ENCODE measurements at regions not wholly inside any gene's neighbourhood (a gene's known extent, or its start where the extent isn't known, plus 50 kb on each side); places are given as distances from the start of the nearest gene placed in this dataset.

DNA sequence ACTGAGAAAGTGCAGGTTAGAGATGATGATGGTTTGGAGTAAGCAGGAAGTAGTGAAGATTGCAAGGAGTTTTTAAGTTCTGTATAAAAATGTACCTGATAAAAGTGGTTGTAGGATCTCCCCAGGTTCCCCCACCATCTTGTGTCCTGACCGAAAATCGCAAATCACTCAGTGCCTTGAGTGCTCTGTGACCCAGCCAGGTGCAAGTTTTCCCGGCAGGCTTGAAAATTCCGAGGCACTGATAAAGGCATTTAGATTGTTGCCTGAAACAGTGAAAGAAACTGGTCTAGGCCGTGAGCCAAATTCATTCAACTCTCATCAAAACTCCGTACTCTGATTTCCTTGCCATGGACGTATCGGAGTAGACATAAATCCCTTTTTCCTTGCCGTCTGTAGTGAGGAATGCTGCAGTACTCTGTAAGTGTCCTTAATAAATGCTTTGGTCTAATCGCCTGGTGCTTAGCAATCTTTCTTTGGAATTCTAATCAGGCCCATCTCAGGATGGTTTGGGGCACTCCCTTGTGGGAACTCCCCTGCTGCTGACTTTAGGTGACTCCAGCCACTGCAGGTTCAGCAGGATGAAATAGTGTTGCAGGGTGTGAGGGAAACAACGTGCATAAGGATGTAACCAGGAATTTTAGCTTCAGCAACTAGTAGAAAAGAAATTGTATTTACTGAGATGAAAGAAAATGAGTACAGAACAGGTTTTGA, 1199.8 kb upstream of the MAP3K7 start:
- Histone ChIP-seq H3K18ac (ENCODE audit: insufficient read length, low read depth, low read length) (no peak overlapping the region), H4K20me1 (ENCODE audit: control insufficient read depth, insufficient read depth, insufficient read length) (no peaks in the 10 kb centered on the region), H3K23me2 (ENCODE audit: insufficient read length, low read depth, low read length, poor library complexity, severe bottlenecking) (no peaks in the 10 kb centered on the region), H2AFZ (ENCODE audit: low read length) (peak overlapping the region; percentile 4), H3K4me2 (ENCODE audit: insufficient read depth, insufficient read length, low read length) (no peak overlapping the region), H2BK20ac (ENCODE audit: low read depth, low read length, poor library complexity, severe bottlenecking) (no peak overlapping the region), H2AK5ac (ENCODE audit: insufficient read length, low read length) (no peak overlapping the region), H3K23ac (ENCODE audit: insufficient read length, low read depth, low read length) (no peak overlapping the region), H3K14ac (ENCODE audit: insufficient read depth, low read length) (no peak overlapping the region), H4K8ac (replicated peaks; ENCODE audit: insufficient read length, low read depth, low read length) (no peak overlapping the region), H3K4me1 (ENCODE audit: insufficient read depth, low read length) (peaks cover 6% of the 10 kb centered on the region), H3K9me3 (ENCODE audit: control insufficient read depth, low read depth, low read length) (no peaks in the 10 kb centered on the region), H3K27ac (ENCODE audit: insufficient read length, low read depth, low read length) (peak overlapping the region; percentile 9), H3K9ac (ENCODE audit: extremely low read depth, insufficient read length, low read length) (no peak overlapping the region), H3K4ac (ENCODE audit: low read depth, low read length) (no peak overlapping the region), H3K56ac (ENCODE audit: insufficient read length, low read depth, low read length) (no peak overlapping the region), H2BK15ac (ENCODE audit: low read depth, low read length) (no peak overlapping the region), H4K91ac (ENCODE audit: insufficient read length, low read depth, low read length) (no peak overlapping the region), H4K5ac (ENCODE audit: insufficient read length, low read depth, low read length) (no peak overlapping the region), H3K27me3 (ENCODE audit: insufficient read depth, low read length) (no peaks in the 10 kb centered on the region), H2BK12ac (ENCODE audit: insufficient read length, low read depth, low read length) (no peak overlapping the region), H3T11ph (ENCODE audit: low read length) (no peak overlapping the region), H3K79me2 (ENCODE audit: insufficient read depth, low read length) (no peaks in the 10 kb centered on the region), H2BK5ac (ENCODE audit: insufficient read length, low read length) (no peak overlapping the region), H2BK120ac (ENCODE audit: low read depth, low read length, poor library complexity, severe bottlenecking) (no peak overlapping the region), H3K79me1 (ENCODE audit: insufficient read depth, low read depth, low read length, poor library complexity, severe bottlenecking) (no peaks in the 10 kb centered on the region)
- TF ChIP-seq, protein P1, sequence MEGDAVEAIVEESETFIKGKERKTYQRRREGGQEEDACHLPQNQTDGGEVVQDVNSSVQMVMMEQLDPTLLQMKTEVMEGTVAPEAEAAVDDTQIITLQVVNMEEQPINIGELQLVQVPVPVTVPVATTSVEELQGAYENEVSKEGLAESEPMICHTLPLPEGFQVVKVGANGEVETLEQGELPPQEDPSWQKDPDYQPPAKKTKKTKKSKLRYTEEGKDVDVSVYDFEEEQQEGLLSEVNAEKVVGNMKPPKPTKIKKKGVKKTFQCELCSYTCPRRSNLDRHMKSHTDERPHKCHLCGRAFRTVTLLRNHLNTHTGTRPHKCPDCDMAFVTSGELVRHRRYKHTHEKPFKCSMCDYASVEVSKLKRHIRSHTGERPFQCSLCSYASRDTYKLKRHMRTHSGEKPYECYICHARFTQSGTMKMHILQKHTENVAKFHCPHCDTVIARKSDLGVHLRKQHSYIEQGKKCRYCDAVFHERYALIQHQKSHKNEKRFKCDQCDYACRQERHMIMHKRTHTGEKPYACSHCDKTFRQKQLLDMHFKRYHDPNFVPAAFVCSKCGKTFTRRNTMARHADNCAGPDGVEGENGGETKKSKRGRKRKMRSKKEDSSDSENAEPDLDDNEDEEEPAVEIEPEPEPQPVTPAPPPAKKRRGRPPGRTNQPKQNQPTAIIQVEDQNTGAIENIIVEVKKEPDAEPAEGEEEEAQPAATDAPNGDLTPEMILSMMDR (conservative IDR thresholded peaks at IDR 0.05), result no peak
- DNase-seq, result peak; percentile 27
- no CpG with 5 or more reads among the region's 11 CpGs for WGBS (ENCODE audit: extremely low coverage, insufficient read length, low lambda C conversion rate)
- H3K36me3 Mint-ChIP-seq (ENCODE audit: insufficient read depth in 1 of 3, low read depth in 3 of 3), result peaks cover 5 to 7% (median 6%) of the 10 kb centered on the region in 3 experiments; a peak in 6 of 7 replicates
- H3K4me1 Mint-ChIP-seq, result peaks cover 32 to 40% of the 10 kb centered on the region in 2 experiments
- H3K27me3 Mint-ChIP-seq (ENCODE audit: low read depth), result no peaks in the 10 kb centered on the region; the same call in 1 of the 2 replicates
- peaks cover 0 to 5% of the 10 kb centered on the region in 2 experiments; a peak in 1 of 5 replicates for H3K9me3 Mint-ChIP-seq
- no peak overlapping the region; a peak in 1 of 5 replicates for H3K4me3 Mint-ChIP-seq
- peak overlapping the region in 2 of 3 experiments; percentile 18 to 67; a peak in 3 of 7 replicates for H3K27ac Mint-ChIP-seq

Data from H9 (cell line).